ENCODE measurements at regions not wholly inside any gene's neighbourhood (a gene's known extent, or its start where the extent isn't known, plus 50 kb on each side); places are given as distances from the start of the nearest gene placed in this dataset.

- Histone ChIP-seq H2AFZ (ENCODE audit: low read length) (no peak overlapping the region), H3K4me3 (replicated peaks in 1 of 4; ENCODE audit: control extremely low read depth in 1 of 4, insufficient read depth in 1 of 4, low read depth in 3 of 4, low read length in 4 of 4) (no peak overlapping the region), H3K79me2 (ENCODE audit: control insufficient read depth, insufficient read depth, low read length) (no peaks in the 10 kb centered on the region), H3K4me2 (ENCODE audit: extremely low read depth, insufficient read depth, low read length) (no peak overlapping the region), H3K36me3 (ENCODE audit: control insufficient read depth, insufficient read depth, low read length) (no peaks in the 10 kb centered on the region), H3K4me1 (ENCODE audit: control insufficient read depth, extremely low read depth, insufficient read depth, low read length) (no peaks in the 10 kb centered on the region), H3K9me3 (ENCODE audit: control insufficient read depth, insufficient read depth, low read depth, low read length) (no peaks in the 10 kb centered on the region), H3K27ac (ENCODE audit: insufficient read depth, low read length) (no peak overlapping the region), H3K9ac (ENCODE audit: insufficient read depth, low read length) (no peak overlapping the region), H3K27me3 (ENCODE audit: control insufficient read depth, insufficient read depth, low read length) (no peaks in the 10 kb centered on the region), H4K20me1 (ENCODE audit: control insufficient read depth, extremely low read depth, insufficient read depth, low read length) (no peaks in the 10 kb centered on the region)
- no peak for DNase-seq (ENCODE audit: low read depth in 2 of 2)
- no peak for TF ChIP-seq CTCF (conservative IDR thresholded peaks at IDR 0.05 in 1 of 2, IDR thresholded peaks at IDR 0.05 in 1 of 2; ENCODE audit: low read depth in 1 of 2, low read length in 2 of 2)
- TF ChIP-seq EZH2 (IDR thresholded peaks at IDR 0.05; ENCODE audit: low read length, missing control alignments), result no peak
These were observed 633.5 kb downstream of the RAPGEF2 start for GRCh38 chr4:159736411-159736810.

DNA sequence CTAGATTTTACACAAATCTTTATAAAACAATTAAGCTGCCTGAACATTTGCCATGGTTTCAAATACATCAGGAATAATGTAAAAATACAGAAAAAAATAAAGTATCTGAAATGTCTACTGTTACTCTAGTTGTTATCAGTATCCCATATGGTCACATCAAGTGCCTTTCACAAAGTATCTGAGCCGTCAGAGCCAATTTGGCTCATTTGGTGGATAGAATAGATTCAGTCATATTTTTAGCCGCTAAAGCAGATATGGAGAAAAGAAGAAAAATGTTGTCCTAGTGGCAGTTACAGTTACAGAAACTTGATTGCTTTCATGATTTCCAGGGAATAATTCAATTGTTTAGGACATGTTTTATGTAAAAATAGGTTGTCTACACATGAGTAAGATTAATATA, 641.1 kb downstream of the RAPGEF2 start:
- H3K27me3 ChIP-seq (ENCODE audit: control insufficient read depth, insufficient read depth, low read length), result no peaks in the 10 kb centered on the region
- no peak overlapping the region for H2AFZ ChIP-seq (ENCODE audit: low read length)
- no peak overlapping the region for H3K4me2 ChIP-seq (ENCODE audit: extremely low read depth, insufficient read depth, low read length)
- H4K20me1 ChIP-seq (ENCODE audit: control insufficient read depth, extremely low read depth, insufficient read depth, low read length), result no peaks in the 10 kb centered on the region
- H3K79me2 ChIP-seq (ENCODE audit: control insufficient read depth, insufficient read depth, low read length), result no peaks in the 10 kb centered on the region
- no peak overlapping the region for H3K27ac ChIP-seq (ENCODE audit: insufficient read depth, low read length)
- H3K36me3 ChIP-seq (ENCODE audit: control insufficient read depth, insufficient read depth, low read length), result no peaks in the 10 kb centered on the region
- no peak overlapping the region for H3K4me3 ChIP-seq (replicated peaks in 1 of 4; ENCODE audit: control extremely low read depth in 1 of 4, insufficient read depth in 1 of 4, low read depth in 3 of 4, low read length in 4 of 4)
- no peaks in the 10 kb centered on the region for H3K4me1 ChIP-seq (ENCODE audit: control insufficient read depth, extremely low read depth, insufficient read depth, low read length)
- no peaks in the 10 kb centered on the region for H3K9me3 ChIP-seq (ENCODE audit: control insufficient read depth, insufficient read depth, low read depth, low read length)
- DNase-seq (ENCODE audit: low read depth in 2 of 2), result no peak
- H3K9ac ChIP-seq (ENCODE audit: insufficient read depth, low read length), result no peak overlapping the region
- TF ChIP-seq CTCF (conservative IDR thresholded peaks at IDR 0.05 in 1 of 2, IDR thresholded peaks at IDR 0.05 in 1 of 2; ENCODE audit: low read depth in 1 of 2, low read length in 2 of 2) (no peak), EZH2 (IDR thresholded peaks at IDR 0.05; ENCODE audit: low read length, missing control alignments) (no peak)

GRCh38 chr4:159747983-159748382, 645.1 kb downstream of the RAPGEF2 start:
- H3K36me3 ChIP-seq (ENCODE audit: control insufficient read depth, insufficient read depth, low read length), result no peaks in the 10 kb centered on the region
- H3K4me3 ChIP-seq (replicated peaks in 1 of 4; ENCODE audit: control extremely low read depth in 1 of 4, insufficient read depth in 1 of 4, low read depth in 3 of 4, low read length in 4 of 4), result no peak overlapping the region
- DNase-seq (ENCODE audit: low read depth in 2 of 2), result no peak
- no peaks in the 10 kb centered on the region for H3K79me2 ChIP-seq (ENCODE audit: control insufficient read depth, insufficient read depth, low read length)
- no peak overlapping the region for H3K9ac ChIP-seq (ENCODE audit: insufficient read depth, low read length)
- H3K4me2 ChIP-seq (ENCODE audit: extremely low read depth, insufficient read depth, low read length), result no peak overlapping the region
- H3K27me3 ChIP-seq (ENCODE audit: control insufficient read depth, insufficient read depth, low read length), result no peaks in the 10 kb centered on the region
- no peak overlapping the region for H2AFZ ChIP-seq (ENCODE audit: low read length)
- no peaks in the 10 kb centered on the region for H3K4me1 ChIP-seq (ENCODE audit: control insufficient read depth, extremely low read depth, insufficient read depth, low read length)
- no peak overlapping the region for H3K27ac ChIP-seq (ENCODE audit: insufficient read depth, low read length)
- TF ChIP-seq EZH2 (IDR thresholded peaks at IDR 0.05; ENCODE audit: low read length, missing control alignments), result no peak
- no peak for TF ChIP-seq CTCF (conservative IDR thresholded peaks at IDR 0.05 in 1 of 2, IDR thresholded peaks at IDR 0.05 in 1 of 2; ENCODE audit: low read depth in 1 of 2, low read length in 2 of 2)
- H3K9me3 ChIP-seq (ENCODE audit: control insufficient read depth, insufficient read depth, low read depth, low read length), result no peaks in the 10 kb centered on the region
- H4K20me1 ChIP-seq (ENCODE audit: control insufficient read depth, extremely low read depth, insufficient read depth, low read length), result no peaks in the 10 kb centered on the region

Measured in fibroblast of lung (primary cell).